ENCODE measurements at regions not wholly inside any gene's neighbourhood (a gene's known extent, or its start where the extent isn't known, plus 50 kb on each side); places are given as distances from the start of the nearest gene placed in this dataset.

DNA sequence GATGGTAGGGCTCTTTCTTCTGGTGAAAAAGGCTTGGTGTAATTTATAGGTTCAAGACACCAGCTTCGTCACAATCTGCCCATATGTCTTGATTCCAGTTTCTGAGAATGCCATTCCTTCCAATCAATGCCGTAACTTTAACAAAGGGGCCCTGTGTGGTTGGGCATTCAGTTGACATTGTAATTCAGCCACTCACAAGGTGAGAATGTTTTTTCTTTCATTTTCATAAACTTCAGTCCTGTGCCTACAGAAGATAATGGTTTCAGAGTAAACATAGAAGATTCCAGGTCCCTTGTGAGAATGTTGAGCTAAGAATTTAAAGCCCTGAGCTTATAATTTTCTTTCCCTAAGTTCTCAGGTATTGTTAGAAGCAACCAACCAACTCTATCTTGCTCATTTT lies 67.3 kb upstream of the AASS start:
- peaks cover 8 to 13% of the 10 kb centered on the region in 2 experiments; a peak in 3 of 4 replicates for H3K9me3 ChIP-seq (ENCODE audit: insufficient read depth in 2 of 2, low read depth in 1 of 2, low read length in 1 of 2)
- H2BK20ac ChIP-seq (ENCODE audit: low read length), result no peak overlapping the region
- no peak overlapping the region for H3K14ac ChIP-seq (ENCODE audit: insufficient read length)
- H3K79me2 ChIP-seq (ENCODE audit: control insufficient read depth in 1 of 2, insufficient read depth in 2 of 2, low read length in 2 of 2), result no peaks in the 10 kb centered on the region
- no peak overlapping the region for H3K18ac ChIP-seq (ENCODE audit: extremely low read depth, low read length)
- H2BK120ac ChIP-seq (replicated peaks; ENCODE audit: low read depth, low read length), result no peak overlapping the region
- no peaks in the 10 kb centered on the region for H3K4me1 ChIP-seq (replicated peaks in 1 of 4; ENCODE audit: control insufficient read depth in 3 of 4, insufficient read depth in 4 of 4, low read length in 3 of 4)
- ChIA-PET POLR2A (ENCODE audit: partially characterized antibody) (no interaction called here), CTCF (ENCODE audit: partially characterized antibody) (no interaction called here)
- no peak overlapping the region for H4K91ac ChIP-seq (replicated peaks; ENCODE audit: insufficient read length, low read length)
- H3K23me2 ChIP-seq (ENCODE audit: low read depth, low read length), result no peaks in the 10 kb centered on the region; the same call in 1 of the 2 replicates
- H3K27me3 ChIP-seq (replicated peaks in 1 of 4; ENCODE audit: control insufficient read depth in 3 of 4, extremely low read depth in 1 of 4, insufficient read depth in 3 of 4, low read length in 3 of 4), result no peaks in the 10 kb centered on the region
- no peak overlapping the region for H2BK15ac ChIP-seq (ENCODE audit: low read length)
- no peak overlapping the region for H2BK12ac ChIP-seq (ENCODE audit: low read depth, low read length)
- H4K8ac ChIP-seq (ENCODE audit: extremely low read depth, insufficient read depth, low read length), result no peak overlapping the region
- FAIRE-seq, result no peak
- no peak overlapping the region for H3K9ac ChIP-seq (replicated peaks in 1 of 4; ENCODE audit: extremely low read depth in 1 of 4, low read depth in 3 of 4, low read length in 3 of 4)
- H3K79me1 ChIP-seq (ENCODE audit: low read depth, low read length), result no peaks in the 10 kb centered on the region
- no peak overlapping the region for H3K4me2 ChIP-seq (ENCODE audit: insufficient read depth in 1 of 2, low read depth in 2 of 2, low read length in 2 of 2)
- no peak overlapping the region for H3K27ac ChIP-seq (ENCODE audit: low read depth, low read length)
- no peak overlapping the region for H3K4me3 ChIP-seq (ENCODE audit: extremely low read depth in 1 of 4, insufficient read depth in 2 of 4, low read depth in 3 of 4, low read length in 4 of 4)
- no peak overlapping the region for H3K4ac ChIP-seq (replicated peaks; ENCODE audit: insufficient read length, low read depth, low read length)
- H4K20me1 ChIP-seq (replicated peaks in 1 of 2; ENCODE audit: control insufficient read depth in 1 of 2, insufficient read depth in 2 of 2, low read length in 2 of 2), result no peaks in the 10 kb centered on the region
- WGBS, 2 experiments (ENCODE audit: extremely low coverage in 1 of 2, insufficient coverage in 1 of 2, insufficient read length in 1 of 2, insufficient replicate concordance in 2 of 2, low coverage in 1 of 2, low lambda C conversion rate in 2 of 2, missing lambda C conversion rate in 1 of 2), result 92% methylated on average over 2 of the region's 2 CpGs; no CpG with 5 or more reads in 1 of the 2 experiments
- no peak overlapping the region for H2AFZ ChIP-seq (ENCODE audit: low read length)
- no peak overlapping the region for H4K5ac ChIP-seq (ENCODE audit: insufficient read length, low read depth, low read length)
- H3K23ac ChIP-seq (ENCODE audit: insufficient read length), result no peak overlapping the region
- H2AK5ac ChIP-seq (ENCODE audit: low read depth, low read length), result no peak overlapping the region
- H3K36me3 ChIP-seq (ENCODE audit: control insufficient read depth in 2 of 4, insufficient read depth in 4 of 4, low read length in 3 of 4), result 0 out of 8 replicates have a peak, but pooled peaks cover 0 to 4% (median 0%) of the 10 kb centered on the region in 4 experiments
- no peak overlapping the region for H3K56ac ChIP-seq (replicated peaks; ENCODE audit: insufficient read length, low read depth, low read length)
- no peak overlapping the region for H2BK5ac ChIP-seq (ENCODE audit: low read depth, low read length)
- no peak for DNase-seq (ENCODE audit: low read depth in 1 of 2, low spot score in 2 of 2)
- TF ChIP-seq CHD1 (IDR thresholded peaks at IDR 0.05; ENCODE audit: low read depth, low read length) (no peak), SIN3A (conservative IDR thresholded peaks at IDR 0.05 in 1 of 2, IDR thresholded peaks at IDR 0.05 in 1 of 2; ENCODE audit: low read depth in 1 of 2, low read length in 2 of 2) (no peak), SUZ12 (IDR thresholded peaks at IDR 0.05; ENCODE audit: low read length) (no peak), MAFK (IDR thresholded peaks at IDR 0.05; ENCODE audit: low read depth, low read length) (no peak), BRCA1 (IDR thresholded peaks at IDR 0.05; ENCODE audit: low read depth, low read length) (no peak), BACH1 (IDR thresholded peaks at IDR 0.05; ENCODE audit: low read length) (no peak), NRF1 (IDR thresholded peaks at IDR 0.05; ENCODE audit: low read depth, low read length) (no peak), CBX8 (IDR thresholded peaks at IDR 0.05; ENCODE audit: borderline replicate concordance, low read depth, low read length) (no peak), POU5F1 (IDR thresholded peaks at IDR 0.05; ENCODE audit: low read depth, low read length) (no peak), SP4 (IDR thresholded peaks at IDR 0.05; ENCODE audit: low read length) (no peak), TAF1 (IDR thresholded peaks at IDR 0.05; ENCODE audit: low read depth, low read length) (no peak)
- TF ChIP-seq, protein P1, sequence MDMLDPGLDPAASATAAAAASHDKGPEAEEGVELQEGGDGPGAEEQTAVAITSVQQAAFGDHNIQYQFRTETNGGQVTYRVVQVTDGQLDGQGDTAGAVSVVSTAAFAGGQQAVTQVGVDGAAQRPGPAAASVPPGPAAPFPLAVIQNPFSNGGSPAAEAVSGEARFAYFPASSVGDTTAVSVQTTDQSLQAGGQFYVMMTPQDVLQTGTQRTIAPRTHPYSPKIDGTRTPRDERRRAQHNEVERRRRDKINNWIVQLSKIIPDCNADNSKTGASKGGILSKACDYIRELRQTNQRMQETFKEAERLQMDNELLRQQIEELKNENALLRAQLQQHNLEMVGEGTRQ (IDR thresholded peaks at IDR 0.05; ENCODE audit: low read length), result no peak
- TF ChIP-seq, protein P2, sequence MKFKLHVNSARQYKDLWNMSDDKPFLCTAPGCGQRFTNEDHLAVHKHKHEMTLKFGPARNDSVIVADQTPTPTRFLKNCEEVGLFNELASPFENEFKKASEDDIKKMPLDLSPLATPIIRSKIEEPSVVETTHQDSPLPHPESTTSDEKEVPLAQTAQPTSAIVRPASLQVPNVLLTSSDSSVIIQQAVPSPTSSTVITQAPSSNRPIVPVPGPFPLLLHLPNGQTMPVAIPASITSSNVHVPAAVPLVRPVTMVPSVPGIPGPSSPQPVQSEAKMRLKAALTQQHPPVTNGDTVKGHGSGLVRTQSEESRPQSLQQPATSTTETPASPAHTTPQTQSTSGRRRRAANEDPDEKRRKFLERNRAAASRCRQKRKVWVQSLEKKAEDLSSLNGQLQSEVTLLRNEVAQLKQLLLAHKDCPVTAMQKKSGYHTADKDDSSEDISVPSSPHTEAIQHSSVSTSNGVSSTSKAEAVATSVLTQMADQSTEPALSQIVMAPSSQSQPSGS (IDR thresholded peaks at IDR 0.05; ENCODE audit: low read length), result no peak
